ENCODE measurements at regions not wholly inside any gene's neighbourhood (a gene's known extent, or its start where the extent isn't known, plus 50 kb on each side); places are given as distances from the start of the nearest gene placed in this dataset.

- H3K36me3 ChIP-seq (ENCODE audit: control insufficient read depth in 2 of 2, insufficient read depth in 1 of 2, low read length in 2 of 2), result no peaks in the 10 kb centered on the region
- no peaks in the 10 kb centered on the region for H3K4me1 ChIP-seq (ENCODE audit: control insufficient read depth, insufficient read depth, low read length)
- POLR2A ChIA-PET, result no interaction called here
- no peak for TF ChIP-seq ZIC2 (tag by site-specific recombination; IDR thresholded peaks at IDR 0.05)
- no peak for TF ChIP-seq PRDM10 (tag by site-specific recombination; IDR thresholded peaks at IDR 0.05)
- TF ChIP-seq, protein P1, sequence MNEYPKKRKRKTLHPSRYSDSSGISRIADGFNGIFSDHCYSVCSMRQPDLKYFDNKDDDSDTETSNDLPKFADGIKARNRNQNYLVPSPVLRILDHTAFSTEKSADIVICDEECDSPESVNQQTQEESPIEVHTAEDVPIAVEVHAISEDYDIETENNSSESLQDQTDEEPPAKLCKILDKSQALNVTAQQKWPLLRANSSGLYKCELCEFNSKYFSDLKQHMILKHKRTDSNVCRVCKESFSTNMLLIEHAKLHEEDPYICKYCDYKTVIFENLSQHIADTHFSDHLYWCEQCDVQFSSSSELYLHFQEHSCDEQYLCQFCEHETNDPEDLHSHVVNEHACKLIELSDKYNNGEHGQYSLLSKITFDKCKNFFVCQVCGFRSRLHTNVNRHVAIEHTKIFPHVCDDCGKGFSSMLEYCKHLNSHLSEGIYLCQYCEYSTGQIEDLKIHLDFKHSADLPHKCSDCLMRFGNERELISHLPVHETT (tag by site-specific recombination; IDR thresholded peaks at IDR 0.05), result no peak
- TF ChIP-seq HOXA7 (CRISPR knock-in tag; IDR thresholded peaks at IDR 0.05; ENCODE audit: borderline replicate concordance), result no peak
- no peak for TF ChIP-seq ZNF707 (tag by site-specific recombination; IDR thresholded peaks at IDR 0.05)
- no peak for TF ChIP-seq ZNF37A (tag by site-specific recombination; IDR thresholded peaks at IDR 0.05)
- no peak for TF ChIP-seq ZNF335 (tag by site-specific recombination; conservative IDR thresholded peaks at IDR 0.05)
- TF ChIP-seq ZNF623 (tag by site-specific recombination; IDR thresholded peaks at IDR 0.05), result no peak
- no peak for TF ChIP-seq ZNF157 (tag by site-specific recombination; IDR thresholded peaks at IDR 0.05)
- TF ChIP-seq MEIS1 (CRISPR knock-in tag; IDR thresholded peaks at IDR 0.05; ENCODE audit: borderline replicate concordance), result no peak
- TF ChIP-seq, protein P2, sequence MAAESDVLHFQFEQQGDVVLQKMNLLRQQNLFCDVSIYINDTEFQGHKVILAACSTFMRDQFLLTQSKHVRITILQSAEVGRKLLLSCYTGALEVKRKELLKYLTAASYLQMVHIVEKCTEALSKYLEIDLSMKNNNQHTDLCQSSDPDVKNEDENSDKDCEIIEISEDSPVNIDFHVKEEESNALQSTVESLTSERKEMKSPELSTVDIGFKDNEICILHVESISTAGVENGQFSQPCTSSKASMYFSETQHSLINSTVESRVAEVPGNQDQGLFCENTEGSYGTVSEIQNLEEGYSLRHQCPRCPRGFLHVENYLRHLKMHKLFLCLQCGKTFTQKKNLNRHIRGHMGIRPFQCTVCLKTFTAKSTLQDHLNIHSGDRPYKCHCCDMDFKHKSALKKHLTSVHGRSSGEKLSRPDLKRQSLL (tag by site-specific recombination; IDR thresholded peaks at IDR 0.05), result no peak
- CTCF ChIA-PET, result no interaction called here
- no peaks in the 10 kb centered on the region for H3K9me3 ChIP-seq (ENCODE audit: control insufficient read depth, insufficient read depth, low read depth, low read length)
- H3K27ac ChIP-seq (ENCODE audit: extremely low read depth, low read depth, low read length), result no peak overlapping the region
- no peak overlapping the region for H3K4me3 ChIP-seq (ENCODE audit: low read depth, low read length)
These were observed 91.4 kb upstream of the MAN1A1 start for GRCh38 chr6:119440953-119441352.

DNA sequence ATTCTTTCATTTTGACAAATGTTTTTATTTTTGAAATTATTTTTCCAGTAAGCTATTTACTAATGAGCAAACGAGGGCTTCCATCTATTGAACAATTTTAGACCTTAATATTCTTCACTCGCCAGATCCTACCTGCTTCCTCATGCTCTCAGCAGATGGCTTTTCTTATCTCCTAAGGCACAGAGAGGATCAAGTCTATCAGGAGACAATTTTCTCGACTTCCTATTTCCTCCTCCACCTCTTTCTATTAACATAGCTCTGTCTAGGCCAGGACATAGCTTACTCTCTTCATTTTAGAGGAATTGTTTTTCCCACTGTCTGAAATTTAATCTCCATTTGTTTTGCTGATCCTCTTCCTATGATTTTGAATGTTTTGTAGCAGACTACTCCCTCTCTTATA, 87.0 kb upstream of the MAN1A1 start:
- TF ChIP-seq KLF8 (tag by site-specific recombination; IDR thresholded peaks at IDR 0.05), result no peak
- no peak overlapping the region for H3K4me3 ChIP-seq (ENCODE audit: low read depth, low read length)
- no peaks in the 10 kb centered on the region for H3K4me1 ChIP-seq (ENCODE audit: control insufficient read depth, insufficient read depth, low read length)
- no peaks in the 10 kb centered on the region for H3K9me3 ChIP-seq (ENCODE audit: control insufficient read depth, insufficient read depth, low read depth, low read length)
- ChIA-PET POLR2A (no interaction called here), CTCF (interaction anchor here (0.6 kb wide), 1 partner anchor 22 kb away, joined by 3 read pairs; no protein-coding TSS in a partner anchor)
- no peak overlapping the region for H3K27ac ChIP-seq (ENCODE audit: extremely low read depth, low read depth, low read length)
- H3K36me3 ChIP-seq (ENCODE audit: control insufficient read depth in 2 of 2, insufficient read depth in 1 of 2, low read length in 2 of 2), result no peaks in the 10 kb centered on the region

DNA sequence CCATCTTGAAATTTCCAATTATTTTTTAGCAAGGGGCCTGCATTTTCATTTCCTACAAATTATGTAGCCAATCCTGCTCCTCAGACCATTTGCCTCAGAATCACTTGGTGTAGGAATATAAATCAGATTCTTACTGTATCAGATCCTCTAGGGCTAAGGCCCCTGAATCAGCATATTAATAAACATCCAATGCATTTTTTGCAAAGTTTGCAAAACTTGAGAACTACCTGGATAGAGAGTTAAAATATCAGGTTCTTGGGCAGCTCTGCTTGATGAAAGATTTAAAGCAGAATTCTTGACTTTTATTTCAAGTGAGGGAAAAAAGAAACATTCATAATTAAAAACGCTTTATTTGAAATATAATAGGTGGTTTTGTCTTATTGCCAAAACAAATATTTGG, 82.2 kb upstream of the MAN1A1 start:
- POLR2A ChIA-PET, result no interaction called here
- TF ChIP-seq, protein P3, sequence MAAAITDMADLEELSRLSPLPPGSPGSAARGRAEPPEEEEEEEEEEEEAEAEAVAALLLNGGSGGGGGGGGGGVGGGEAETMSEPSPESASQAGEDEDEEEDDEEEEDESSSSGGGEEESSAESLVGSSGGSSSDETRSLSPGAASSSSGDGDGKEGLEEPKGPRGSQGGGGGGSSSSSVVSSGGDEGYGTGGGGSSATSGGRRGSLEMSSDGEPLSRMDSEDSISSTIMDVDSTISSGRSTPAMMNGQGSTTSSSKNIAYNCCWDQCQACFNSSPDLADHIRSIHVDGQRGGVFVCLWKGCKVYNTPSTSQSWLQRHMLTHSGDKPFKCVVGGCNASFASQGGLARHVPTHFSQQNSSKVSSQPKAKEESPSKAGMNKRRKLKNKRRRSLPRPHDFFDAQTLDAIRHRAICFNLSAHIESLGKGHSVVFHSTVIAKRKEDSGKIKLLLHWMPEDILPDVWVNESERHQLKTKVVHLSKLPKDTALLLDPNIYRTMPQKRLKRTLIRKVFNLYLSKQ (tag by site-specific recombination; IDR thresholded peaks at IDR 0.05; ENCODE audit: borderline replicate concordance), result no peak
- TF ChIP-seq ZNF350 (tag by site-specific recombination; IDR thresholded peaks at IDR 0.05) (no peak), TCF7L2 (IDR thresholded peaks at IDR 0.05; ENCODE audit: borderline replicate concordance, low read depth, low read length) (no peak), ZNF555 (tag by site-specific recombination; conservative IDR thresholded peaks at IDR 0.05) (no peak), ZNF473 (tag by site-specific recombination; IDR thresholded peaks at IDR 0.05) (no peak), ZNF548 (tag by site-specific recombination; IDR thresholded peaks at IDR 0.05) (no peak), ZNF223 (tag by site-specific recombination; IDR thresholded peaks at IDR 0.05) (no peak), ZNF214 (tag by site-specific recombination; IDR thresholded peaks at IDR 0.05; ENCODE audit: borderline replicate concordance) (no peak), ZNF37A (tag by site-specific recombination; IDR thresholded peaks at IDR 0.05) (no peak), ZNF121 (tag by site-specific recombination; IDR thresholded peaks at IDR 0.05) (no peak), ZNF354C (tag by site-specific recombination; IDR thresholded peaks at IDR 0.05; ENCODE audit: borderline replicate concordance, low read depth) (no peak), ZNF707 (tag by site-specific recombination; IDR thresholded peaks at IDR 0.05) (no peak), ZNF133 (tag by site-specific recombination; IDR thresholded peaks at IDR 0.05) (no peak), SP3 (tag by site-specific recombination; IDR thresholded peaks at IDR 0.05) (no peak), ZNF701 (tag by site-specific recombination; IDR thresholded peaks at IDR 0.05) (no peak), ZFP37 (tag by site-specific recombination; IDR thresholded peaks at IDR 0.05) (no peak), ZNF658 (tag by site-specific recombination; IDR thresholded peaks at IDR 0.05) (no peak)

More for the DNA sequence above, 82.2 kb upstream of the MAN1A1 start:
- no peaks in the 10 kb centered on the region for H3K9me3 ChIP-seq (ENCODE audit: control insufficient read depth, insufficient read depth, low read depth, low read length)
- CTCF ChIA-PET, result interaction anchor here (0.7 kb wide), 3 partner anchors 98 to 1188 kb away, joined by 3 to 4 read pairs (median 3); no protein-coding TSS in a partner anchor
- H3K4me1 ChIP-seq (ENCODE audit: control insufficient read depth, insufficient read depth, low read length), result no peaks in the 10 kb centered on the region
- H3K27ac ChIP-seq (ENCODE audit: extremely low read depth, low read depth, low read length), result no peak overlapping the region
- H3K36me3 ChIP-seq (ENCODE audit: control insufficient read depth in 2 of 2, insufficient read depth in 1 of 2, low read length in 2 of 2), result no peaks in the 10 kb centered on the region
- H3K4me3 ChIP-seq (ENCODE audit: low read depth, low read length), result no peak overlapping the region

Measured in HEK293 (cell line).